Mesenchymal stem cell (in vitro differentiated cells and primary cell): ENCODE measurements at regions not wholly inside any gene's neighbourhood (a gene's known extent, or its start where the extent isn't known, plus 50 kb on each side); places are given as distances from the start of the nearest gene placed in this dataset.

Experiments
- DNase-seq: peaks from one replicate; pipeline ENCODE4 v3.0.0-alpha.2; 2013
- H2AFZ ChIP-seq: one replicate; pipeline ENCODE4 v1.6.1; 2013; ENCODE audit warnings: low read depth, mild to moderate bottlenecking, control low read depth, inconsistent platforms, low read length, moderate library complexity
- H2AK5ac ChIP-seq: 2 replicates; pipeline ENCODE4 v1.6.1; 2013; ENCODE audit warnings: low read length, moderate library complexity, mild to moderate bottlenecking, inconsistent platforms; ENCODE audit not compliant: severe bottlenecking
- H2BK120ac ChIP-seq: one replicate; pipeline ENCODE4 v1.6.1; 2013; ENCODE audit warnings: low read depth, mild to moderate bottlenecking, inconsistent platforms, low read length, moderate library complexity
- H2BK12ac ChIP-seq, 2 experiments: one replicate each; pipeline ENCODE4 v1.6.1; 2013; ENCODE audit warnings: inconsistent platforms in 2 of 2, low read length in 2 of 2, mild to moderate bottlenecking in 2 of 2, moderate library complexity in 2 of 2, control low read depth in 1 of 2
- H2BK15ac ChIP-seq: one replicate; pipeline ENCODE4 v1.6.1; 2013; ENCODE audit warnings: mild to moderate bottlenecking, low read depth, inconsistent platforms; ENCODE audit not compliant: poor library complexity, severe bottlenecking
- H2BK5ac ChIP-seq: 2 replicates; pipeline ENCODE4 v1.6.1; 2013; ENCODE audit warnings: low read depth, mild to moderate bottlenecking, low read length, control low read depth, inconsistent platforms; ENCODE audit not compliant: poor library complexity, severe bottlenecking
- H3K14ac ChIP-seq, 2 experiments: one replicate each; pipeline ENCODE4 v1.6.1; 2013; ENCODE audit warnings: inconsistent platforms in 2 of 2, low read length in 2 of 2, control low read depth in 1 of 2, mild to moderate bottlenecking in 1 of 2, moderate library complexity in 1 of 2
- H3K18ac ChIP-seq, 2 experiments: one replicate each; pipeline ENCODE4 v1.6.1; 2013; ENCODE audit warnings: inconsistent platforms in 2 of 2, low read length in 2 of 2, control low read depth in 1 of 2, low read depth in 1 of 2, mild to moderate bottlenecking in 1 of 2
- H3K23ac ChIP-seq, 2 experiments: one replicate each; pipeline ENCODE4 v1.6.1; 2013; ENCODE audit warnings: inconsistent platforms in 2 of 2, low read length in 2 of 2, mild to moderate bottlenecking in 2 of 2, moderate library complexity in 2 of 2, control low read depth in 1 of 2
- H3K27ac ChIP-seq: 2 replicates; pipeline ENCODE4 v1.5.1; 2013; ENCODE audit warnings: mild to moderate bottlenecking, moderate library complexity, low read length, control low read depth, inconsistent platforms; ENCODE audit not compliant: poor library complexity, severe bottlenecking
- H3K27me3 ChIP-seq, 2 experiments: 2 replicates each; pipeline versions ENCODE4 v1.6.1 to v1.7.0; 2013; ENCODE audit warnings: low read length in 2 of 2, mild to moderate bottlenecking in 2 of 2, moderate library complexity in 2 of 2, control low read depth in 1 of 2, inconsistent platforms in 1 of 2; ENCODE audit not compliant: control insufficient read depth in 1 of 2, insufficient read depth in 1 of 2
- H3K36me3 ChIP-seq, 2 experiments: 2 replicates each; pipeline versions ENCODE4 v1.6.1 to v1.7.0; 2013; ENCODE audit warnings: low read length in 2 of 2, control low read depth in 1 of 2, inconsistent platforms in 1 of 2, low read depth in 1 of 2, mild to moderate bottlenecking in 1 of 2; ENCODE audit not compliant: insufficient read depth in 2 of 2, control insufficient read depth in 1 of 2
- H3K4ac ChIP-seq, 2 experiments: one replicate each; pipeline ENCODE4 v1.6.1; 2013; ENCODE audit warnings: inconsistent platforms in 2 of 2, low read length in 2 of 2, mild to moderate bottlenecking in 2 of 2, moderate library complexity in 2 of 2, control low read depth in 1 of 2, low read depth in 1 of 2
- H3K4me1 ChIP-seq: 2 replicates; pipeline ENCODE4 v1.6.1; 2013; ENCODE audit warnings: low read depth, low read length, control low read depth; ENCODE audit not compliant: control insufficient read depth, insufficient read depth
- H3K4me2 ChIP-seq: 2 replicates; pipeline ENCODE4 v1.6.1; 2013; ENCODE audit warnings: low read length, mild to moderate bottlenecking, inconsistent platforms; ENCODE audit not compliant: poor library complexity, severe bottlenecking
- H3K4me3 ChIP-seq, 2 experiments: 2 replicates each; pipeline versions ENCODE4 v1.5.1 to v1.7.0; 2013; ENCODE audit warnings: low read length in 2 of 2, mild to moderate bottlenecking in 2 of 2, control low read depth in 1 of 2, low read depth in 1 of 2; ENCODE audit not compliant: insufficient read depth in 1 of 2
- H3K79me1 ChIP-seq: replicated peaks from 2 replicates; pipeline ENCODE4 v1.6.1; 2013; ENCODE audit warnings: mild to moderate bottlenecking, control low read depth, low read length, inconsistent platforms; ENCODE audit not compliant: poor library complexity, severe bottlenecking
- H3K9ac ChIP-seq: 2 replicates; pipeline ENCODE4 v1.7.0; 2013; ENCODE audit warnings: mild to moderate bottlenecking, low read length, moderate library complexity
- H3K9me3 ChIP-seq: 2 replicates; pipeline ENCODE4 v1.7.0; 2013; ENCODE audit warnings: mild to moderate bottlenecking, low read length; ENCODE audit not compliant: control insufficient read depth
- H4K8ac ChIP-seq: one replicate; pipeline ENCODE4 v1.6.1; 2013; ENCODE audit warnings: inconsistent platforms, mild to moderate bottlenecking, low read length, moderate library complexity
- H4K91ac ChIP-seq: one replicate; pipeline ENCODE4 v1.6.1; 2013; ENCODE audit warnings: mild to moderate bottlenecking, low read length, inconsistent platforms
- WGBS: methylation state at CpG from one replicate; pipeline ENCODE4 v1.1.7; 2013; ENCODE audit warnings: mixed read lengths; 5-methylcytosine and 5-hydroxymethylcytosine counted together

- H3K9ac ChIP-seq, result no peak overlapping the region
- no peak overlapping the region for H2AFZ ChIP-seq
- H3K4me3 ChIP-seq, result no peak overlapping the region
- H3K4ac ChIP-seq, result no peak overlapping the region
- H3K36me3 ChIP-seq, result no peaks in the 10 kb centered on the region
- no peak overlapping the region for H3K14ac ChIP-seq
- H3K79me1 ChIP-seq, result no peaks in the 10 kb centered on the region
- H2BK120ac ChIP-seq, result no peak overlapping the region
- no peak overlapping the region for H2BK12ac ChIP-seq
- H3K4me2 ChIP-seq, result no peak overlapping the region
- no peak overlapping the region for H2AK5ac ChIP-seq
- H3K27ac ChIP-seq, result no peak overlapping the region
- no peaks in the 10 kb centered on the region for H3K27me3 ChIP-seq
- DNase-seq, result no peak
- H3K9me3 ChIP-seq, result no peaks in the 10 kb centered on the region
- WGBS, result 54% methylated on average over 1 of the region's 1 CpG
- no peak overlapping the region for H4K8ac ChIP-seq
- no peak overlapping the region for H2BK15ac ChIP-seq
- no peak overlapping the region for H3K23ac ChIP-seq
- no peak overlapping the region for H4K91ac ChIP-seq
- no peak overlapping the region for H3K18ac ChIP-seq
- H3K4me1 ChIP-seq, result no peaks in the 10 kb centered on the region
- no peak overlapping the region for H2BK5ac ChIP-seq
Measured at GRCh38 chr13:72448082-72448481, 279.3 kb downstream of the MZT1 start.

- Histone ChIP-seq H3K4me2 (no peak overlapping the region), H2BK15ac (no peak overlapping the region), H4K91ac (no peak overlapping the region), H3K27me3 (no peaks in the 10 kb centered on the region), H3K4me1 (no peaks in the 10 kb centered on the region), H3K79me1 (no peaks in the 10 kb centered on the region), H2AK5ac (no peak overlapping the region), H3K36me3 (no peaks in the 10 kb centered on the region), H2BK5ac (no peak overlapping the region), H3K27ac (no peak overlapping the region), H3K9ac (no peak overlapping the region), H2BK120ac (no peak overlapping the region), H3K14ac (no peak overlapping the region), H3K18ac (no peak overlapping the region), H4K8ac (no peak overlapping the region), H3K4me3 (no peak overlapping the region), H3K23ac (no peak overlapping the region), H2AFZ (no peak overlapping the region), H3K4ac (no peak overlapping the region), H2BK12ac (no peak overlapping the region), H3K9me3 (no peaks in the 10 kb centered on the region)
- 57% methylated on average over 1 of the region's 1 CpG for WGBS
- no peak for DNase-seq
Measured at GRCh38 chr13:72444999-72445398, 282.4 kb downstream of the MZT1 start.

- H3K79me1 ChIP-seq, result no peaks in the 10 kb centered on the region
- WGBS, result 35% methylated on average over 1 of the region's 1 CpG
- no peaks in the 10 kb centered on the region for H3K36me3 ChIP-seq
- no peak overlapping the region for H3K14ac ChIP-seq
- H3K9ac ChIP-seq, result peak overlapping the region; percentile 53
- no peak overlapping the region for H3K4me2 ChIP-seq
- H4K8ac ChIP-seq, result no peak overlapping the region
- peak overlapping the region; percentile 49 for H3K27ac ChIP-seq
- no peak overlapping the region for H3K23ac ChIP-seq
- H3K18ac ChIP-seq, result no peak overlapping the region
- no peaks in the 10 kb centered on the region for H3K4me1 ChIP-seq
- no peak overlapping the region for H2AFZ ChIP-seq
- no peaks in the 10 kb centered on the region for H3K9me3 ChIP-seq
- DNase-seq, result peak; percentile 53
- H2BK5ac ChIP-seq, result no peak overlapping the region
- no peak overlapping the region for H2AK5ac ChIP-seq
- H2BK120ac ChIP-seq, result no peak overlapping the region
- H2BK15ac ChIP-seq, result no peak overlapping the region
- no peak overlapping the region for H3K4ac ChIP-seq
- H2BK12ac ChIP-seq, result no peak overlapping the region
- H4K91ac ChIP-seq, result no peak overlapping the region
- no peak overlapping the region for H3K4me3 ChIP-seq
- no peaks in the 10 kb centered on the region for H3K27me3 ChIP-seq
Measured at GRCh38 chr13:72437458-72437857, 290.0 kb downstream of the MZT1 start.

GRCh38 chr13:72435251-72435650, 292.2 kb downstream of the MZT1 start:
- no peak for DNase-seq
- H3K4ac ChIP-seq, result no peak overlapping the region
- no peak overlapping the region for H2BK5ac ChIP-seq
- H2BK120ac ChIP-seq, result no peak overlapping the region
- H3K4me3 ChIP-seq, result no peak overlapping the region
- H3K36me3 ChIP-seq, result no peaks in the 10 kb centered on the region
- no peak overlapping the region for H2BK15ac ChIP-seq
- H3K4me2 ChIP-seq, result no peak overlapping the region
- 100% methylated on average over 1 of the region's 2 CpGs for WGBS
- H3K9ac ChIP-seq, result no peak overlapping the region
- no peak overlapping the region for H3K14ac ChIP-seq
- no peak overlapping the region for H2AFZ ChIP-seq
- no peaks in the 10 kb centered on the region for H3K9me3 ChIP-seq
- no peaks in the 10 kb centered on the region for H3K27me3 ChIP-seq
- H3K4me1 ChIP-seq, result no peaks in the 10 kb centered on the region
- H2BK12ac ChIP-seq, result no peak overlapping the region
- H4K91ac ChIP-seq, result no peak overlapping the region
- H3K18ac ChIP-seq, result no peak overlapping the region
- no peak overlapping the region for H3K27ac ChIP-seq
- no peak overlapping the region for H3K23ac ChIP-seq
- H4K8ac ChIP-seq, result no peak overlapping the region
- no peak overlapping the region for H2AK5ac ChIP-seq
- H3K79me1 ChIP-seq, result no peaks in the 10 kb centered on the region
